PC-3 (cell line): ENCODE measurements at regions not wholly inside any gene's neighbourhood (a gene's known extent, or its start where the extent isn't known, plus 50 kb on each side); places are given as distances from the start of the nearest gene placed in this dataset.

ENCODE experiments used
- EZH2 ChIP-seq: fragments of 300-600 bp; sonication (generic); IDR thresholded peaks from one replicate; pipeline ENCODE4 v1.6.1; 2017; ENCODE audit warnings: antibody characterized with exemption, mild to moderate bottlenecking, low read length; ENCODE audit not compliant: unreplicated experiment
- EZH2phosphoT487 ChIP-seq: fragments of 300-600 bp; sonication (generic); IDR thresholded peaks from 2 replicates; pipeline ENCODE4 v1.6.1; 2018; ENCODE audit warnings: mild to moderate bottlenecking, antibody characterized with exemption, low read length, borderline replicate concordance
- TF ChIP-seq, protein P1 (sequence below): fragments of 300-600 bp; sonication (generic); conservative IDR thresholded peaks from 2 replicates; pipeline ENCODE4 v1.5.1; 2017; ENCODE audit warnings: antibody characterized with exemption, low read depth, mild to moderate bottlenecking, low read length

- no peak for TF ChIP-seq EZH2
- TF ChIP-seq, protein P1, sequence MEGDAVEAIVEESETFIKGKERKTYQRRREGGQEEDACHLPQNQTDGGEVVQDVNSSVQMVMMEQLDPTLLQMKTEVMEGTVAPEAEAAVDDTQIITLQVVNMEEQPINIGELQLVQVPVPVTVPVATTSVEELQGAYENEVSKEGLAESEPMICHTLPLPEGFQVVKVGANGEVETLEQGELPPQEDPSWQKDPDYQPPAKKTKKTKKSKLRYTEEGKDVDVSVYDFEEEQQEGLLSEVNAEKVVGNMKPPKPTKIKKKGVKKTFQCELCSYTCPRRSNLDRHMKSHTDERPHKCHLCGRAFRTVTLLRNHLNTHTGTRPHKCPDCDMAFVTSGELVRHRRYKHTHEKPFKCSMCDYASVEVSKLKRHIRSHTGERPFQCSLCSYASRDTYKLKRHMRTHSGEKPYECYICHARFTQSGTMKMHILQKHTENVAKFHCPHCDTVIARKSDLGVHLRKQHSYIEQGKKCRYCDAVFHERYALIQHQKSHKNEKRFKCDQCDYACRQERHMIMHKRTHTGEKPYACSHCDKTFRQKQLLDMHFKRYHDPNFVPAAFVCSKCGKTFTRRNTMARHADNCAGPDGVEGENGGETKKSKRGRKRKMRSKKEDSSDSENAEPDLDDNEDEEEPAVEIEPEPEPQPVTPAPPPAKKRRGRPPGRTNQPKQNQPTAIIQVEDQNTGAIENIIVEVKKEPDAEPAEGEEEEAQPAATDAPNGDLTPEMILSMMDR = no peak
- TF ChIP-seq EZH2phosphoT487 = no peak
Observed at GRCh38 chr10:111875725-111876124, 307.8 kb downstream of the GPAM start.
